SU-DHL-6 (cell line): ENCODE measurements at regions not wholly inside any gene's neighbourhood (a gene's known extent, or its start where the extent isn't known, plus 50 kb on each side); places are given as distances from the start of the nearest gene placed in this dataset.

Experiments
- EZH2phosphoT487 ChIP-seq: fragments of 200-600 bp; sonication (generic), shearing (Covaris generic); conservative IDR thresholded peaks from 2 replicates; pipeline ENCODE4 v1.6.1; 2018; ENCODE audit warnings: mild to moderate bottlenecking, antibody characterized with exemption, low read length, moderate library complexity, mixed read lengths
- TF ChIP-seq, protein P1 (sequence below): fragments of 200-600 bp; sonication (generic); IDR thresholded peaks from one replicate; pipeline ENCODE4 v1.5.1; 2017; ENCODE audit warnings: antibody characterized with exemption, mild to moderate bottlenecking, low read length, moderate library complexity; ENCODE audit not compliant: insufficient read depth, poor library complexity, severe bottlenecking

DNA sequence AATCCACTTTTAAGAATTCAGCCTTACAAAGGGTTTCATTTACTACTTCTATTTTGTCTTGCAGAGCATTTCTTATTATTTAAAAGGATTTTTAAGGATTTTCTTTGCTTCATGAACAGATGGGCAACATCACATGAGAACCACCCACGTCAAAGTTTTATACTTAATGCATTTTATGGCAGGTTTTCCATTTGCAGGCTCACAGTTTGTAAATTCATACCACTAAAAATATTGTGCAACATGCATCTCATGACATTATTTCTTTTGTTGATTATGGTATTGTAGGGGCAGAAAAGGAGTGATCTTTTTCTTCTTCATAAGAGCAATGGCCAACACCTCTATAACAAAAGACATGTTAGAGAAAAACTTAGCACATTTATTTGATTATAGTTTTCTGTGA, 554.0 kb upstream of the SPRY2 start:
- TF ChIP-seq, protein P1, sequence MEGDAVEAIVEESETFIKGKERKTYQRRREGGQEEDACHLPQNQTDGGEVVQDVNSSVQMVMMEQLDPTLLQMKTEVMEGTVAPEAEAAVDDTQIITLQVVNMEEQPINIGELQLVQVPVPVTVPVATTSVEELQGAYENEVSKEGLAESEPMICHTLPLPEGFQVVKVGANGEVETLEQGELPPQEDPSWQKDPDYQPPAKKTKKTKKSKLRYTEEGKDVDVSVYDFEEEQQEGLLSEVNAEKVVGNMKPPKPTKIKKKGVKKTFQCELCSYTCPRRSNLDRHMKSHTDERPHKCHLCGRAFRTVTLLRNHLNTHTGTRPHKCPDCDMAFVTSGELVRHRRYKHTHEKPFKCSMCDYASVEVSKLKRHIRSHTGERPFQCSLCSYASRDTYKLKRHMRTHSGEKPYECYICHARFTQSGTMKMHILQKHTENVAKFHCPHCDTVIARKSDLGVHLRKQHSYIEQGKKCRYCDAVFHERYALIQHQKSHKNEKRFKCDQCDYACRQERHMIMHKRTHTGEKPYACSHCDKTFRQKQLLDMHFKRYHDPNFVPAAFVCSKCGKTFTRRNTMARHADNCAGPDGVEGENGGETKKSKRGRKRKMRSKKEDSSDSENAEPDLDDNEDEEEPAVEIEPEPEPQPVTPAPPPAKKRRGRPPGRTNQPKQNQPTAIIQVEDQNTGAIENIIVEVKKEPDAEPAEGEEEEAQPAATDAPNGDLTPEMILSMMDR = no peak
- no peak for TF ChIP-seq EZH2phosphoT487
